C4-2B (cell line): ENCODE measurements at regions not wholly inside any gene's neighbourhood (a gene's known extent, or its start where the extent isn't known, plus 50 kb on each side); places are given as distances from the start of the nearest gene placed in this dataset.

ENCODE experiments used
- ZFX ChIP-seq: fragments of 450-650 bp; IDR thresholded peaks from 2 replicates; pipeline ENCODE4 v1.6.1; 2017
- TF ChIP-seq, protein P1 (sequence below): fragments of 450-650 bp; conservative IDR thresholded peaks from 2 replicates; pipeline ENCODE4 v1.5.1; 2017; ENCODE audit warnings: mild to moderate bottlenecking

DNA sequence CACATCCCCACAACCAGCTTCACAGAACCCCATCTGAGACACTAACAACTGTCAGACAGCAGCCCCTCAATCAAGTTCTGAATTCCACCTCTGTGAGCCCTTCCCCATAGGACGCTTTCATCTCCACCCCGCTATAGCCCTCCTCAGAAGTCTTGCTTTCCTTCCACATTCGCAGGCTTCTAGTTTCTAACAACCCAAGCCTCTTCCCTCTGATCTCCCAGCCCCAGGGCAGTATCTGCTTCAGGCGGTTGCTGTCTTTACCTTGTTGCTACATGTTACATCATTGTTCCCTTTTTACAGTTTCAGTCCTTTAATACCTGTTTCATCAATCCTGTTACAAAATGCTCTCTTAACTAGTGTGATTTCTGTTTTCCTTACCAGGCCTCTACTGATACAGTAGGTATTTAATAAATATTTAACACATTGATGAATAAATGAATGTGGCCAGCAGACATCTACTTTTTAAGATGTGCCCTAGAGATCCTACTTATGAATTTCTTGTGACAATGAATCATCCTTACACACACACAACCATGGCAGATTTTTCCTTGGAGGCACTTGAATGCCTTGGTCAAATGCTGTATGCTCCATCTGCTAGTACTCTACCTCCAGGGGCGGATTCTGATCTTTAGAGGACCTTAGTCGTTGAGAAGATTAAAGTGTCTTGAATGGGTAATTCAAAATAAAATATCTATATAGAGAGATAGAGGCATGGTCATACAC is 164.7 kb upstream of the SLIT2 start:
- TF ChIP-seq, protein P1, sequence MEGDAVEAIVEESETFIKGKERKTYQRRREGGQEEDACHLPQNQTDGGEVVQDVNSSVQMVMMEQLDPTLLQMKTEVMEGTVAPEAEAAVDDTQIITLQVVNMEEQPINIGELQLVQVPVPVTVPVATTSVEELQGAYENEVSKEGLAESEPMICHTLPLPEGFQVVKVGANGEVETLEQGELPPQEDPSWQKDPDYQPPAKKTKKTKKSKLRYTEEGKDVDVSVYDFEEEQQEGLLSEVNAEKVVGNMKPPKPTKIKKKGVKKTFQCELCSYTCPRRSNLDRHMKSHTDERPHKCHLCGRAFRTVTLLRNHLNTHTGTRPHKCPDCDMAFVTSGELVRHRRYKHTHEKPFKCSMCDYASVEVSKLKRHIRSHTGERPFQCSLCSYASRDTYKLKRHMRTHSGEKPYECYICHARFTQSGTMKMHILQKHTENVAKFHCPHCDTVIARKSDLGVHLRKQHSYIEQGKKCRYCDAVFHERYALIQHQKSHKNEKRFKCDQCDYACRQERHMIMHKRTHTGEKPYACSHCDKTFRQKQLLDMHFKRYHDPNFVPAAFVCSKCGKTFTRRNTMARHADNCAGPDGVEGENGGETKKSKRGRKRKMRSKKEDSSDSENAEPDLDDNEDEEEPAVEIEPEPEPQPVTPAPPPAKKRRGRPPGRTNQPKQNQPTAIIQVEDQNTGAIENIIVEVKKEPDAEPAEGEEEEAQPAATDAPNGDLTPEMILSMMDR: no peak
- TF ChIP-seq ZFX: no peak
